GM23338 (cell line): ENCODE measurements at regions not wholly inside any gene's neighbourhood (a gene's known extent, or its start where the extent isn't known, plus 50 kb on each side); places are given as distances from the start of the nearest gene placed in this dataset.

ENCODE experiments used
- ATAC-seq: fragments of 200-7000 bp; cut with Tn5 transposase; 3 replicates; pipeline ENCODE4 v1.9.1; 2020
- DNase-seq: peaks from one replicate; pipeline ENCODE4 v3.0.0-alpha.2; 2015; ENCODE audit warnings: low spot score
- H2AFZ ChIP-seq: fragments of 200-600 bp; sonication (generic); 2 replicates; pipeline ENCODE4 v1.8.0; 2016; ENCODE audit warnings: antibody characterized with exemption, mild to moderate bottlenecking, moderate library complexity
- H3F3A ChIP-seq: fragments of 200-600 bp; sonication (generic); replicated peaks from 2 replicates; pipeline ENCODE4 v1.8.0; 2017; ENCODE audit warnings: antibody characterized with exemption, mixed run types, low read depth
- H3K27ac ChIP-seq: fragments of 200-600 bp; sonication (generic); 2 replicates; pipeline ENCODE4 v1.6.1; 2016; ENCODE audit warnings: low read depth
- H3K27me3 ChIP-seq: fragments of 200-600 bp; sonication (generic); 2 replicates; pipeline ENCODE4 v1.8.0; 2016; ENCODE audit warnings: mild to moderate bottlenecking, mixed run types, moderate library complexity; ENCODE audit not compliant: insufficient read depth
- H3K36me3 ChIP-seq: fragments of 200-600 bp; sonication (generic); 2 replicates; pipeline ENCODE4 v1.8.0; 2016; ENCODE audit warnings: mild to moderate bottlenecking; ENCODE audit not compliant: insufficient read depth
- H3K4me1 ChIP-seq: fragments of 200-600 bp; sonication (generic); 2 replicates; pipeline ENCODE4 v1.8.0; 2016; ENCODE audit warnings: mild to moderate bottlenecking, moderate library complexity; ENCODE audit not compliant: insufficient read depth
- H3K4me2 ChIP-seq: fragments of 200-600 bp; sonication (generic); 2 replicates; pipeline ENCODE4 v1.7.1; 2017; ENCODE audit warnings: mixed run types
- H3K4me3 ChIP-seq: fragments of 200-600 bp; sonication (generic); 2 replicates; pipeline ENCODE4 v1.6.1; 2016; ENCODE audit warnings: mixed run types
- H3K79me2 ChIP-seq: fragments of 200-600 bp; sonication (generic); replicated peaks from 2 replicates; pipeline ENCODE4 v1.8.0; 2017; ENCODE audit warnings: mild to moderate bottlenecking; ENCODE audit not compliant: insufficient read depth
- H3K9me2 ChIP-seq: fragments of 200-600 bp; sonication (generic); 2 replicates; pipeline ENCODE4 v1.8.0; 2017; ENCODE audit not compliant: insufficient read depth
- H4K20me1 ChIP-seq: fragments of 200-600 bp; sonication (generic); replicated peaks from 2 replicates; pipeline ENCODE4 v1.8.0; 2017; ENCODE audit warnings: mild to moderate bottlenecking; ENCODE audit not compliant: insufficient read depth
- H3K27ac Mint-ChIP-seq: 2 replicates; pipeline ENCODE4 v1.8.0; 2020; ENCODE audit warnings: inconsistent platforms, mild to moderate bottlenecking, moderate library complexity, mixed read lengths
- H3K27me3 Mint-ChIP-seq: 3 replicates; pipeline ENCODE4 v1.8.0; 2022; ENCODE audit warnings: low read depth, mild to moderate bottlenecking, moderate library complexity, mixed read lengths, inconsistent platforms; ENCODE audit not compliant: insufficient read depth, poor library complexity
- H3K36me3 Mint-ChIP-seq: 3 replicates; pipeline ENCODE4 v1.8.0; 2021; ENCODE audit warnings: low read depth, mild to moderate bottlenecking, inconsistent platforms, moderate library complexity, mixed read lengths
- H3K4me1 Mint-ChIP-seq: 3 replicates; pipeline ENCODE4 v1.8.0; 2020; ENCODE audit warnings: mild to moderate bottlenecking, inconsistent platforms, mixed read lengths
- H3K4me3 Mint-ChIP-seq: 3 replicates; pipeline ENCODE4 v1.8.0; 2021; ENCODE audit warnings: moderate library complexity, mild to moderate bottlenecking, inconsistent platforms, mixed read lengths
- H3K9me3 Mint-ChIP-seq: 3 replicates; pipeline ENCODE4 v1.8.0; 2020; ENCODE audit warnings: moderate library complexity, mild to moderate bottlenecking, inconsistent platforms, mixed read lengths
- CREB1 ChIP-seq: fragments of 250-450 bp; sonication (Bioruptor Pico); IDR thresholded peaks from 2 replicates; pipeline ENCODE4 v1.5.0; 2020; ENCODE audit warnings: low read depth, mild to moderate bottlenecking, moderate library complexity
- EZH2 ChIP-seq: fragments of 200-600 bp; sonication (generic); IDR thresholded peaks from one replicate; pipeline ENCODE4 v1.8.0; 2017; ENCODE audit warnings: antibody characterized with exemption, mild to moderate bottlenecking, low read depth; ENCODE audit not compliant: unreplicated experiment
- EZH2phosphoT487 ChIP-seq: fragments of 200-600 bp; sonication (generic); IDR thresholded peaks from one replicate; pipeline ENCODE4 v1.8.1; 2018; ENCODE audit warnings: antibody characterized with exemption; ENCODE audit not compliant: unreplicated experiment
- NANOG ChIP-seq: IDR thresholded peaks from 2 replicates; pipeline ENCODE4 v1.6.1; 2016; ENCODE audit warnings: antibody characterized with exemption, borderline replicate concordance
- POLR2AphosphoS5 ChIP-seq: IDR thresholded peaks from 2 replicates; pipeline ENCODE4 v1.6.1; 2016; ENCODE audit warnings: antibody characterized with exemption, low read depth
- ZNF114 ChIP-seq: fragments of 250-450 bp; sonication (Bioruptor Pico); IDR thresholded peaks from 2 replicates; pipeline ENCODE4 v1.5.0; 2020; ENCODE audit warnings: mild to moderate bottlenecking, moderate library complexity
- ZNF331 ChIP-seq: fragments of 250-450 bp; sonication (Bioruptor Pico); IDR thresholded peaks from 2 replicates; pipeline ENCODE4 v1.5.0; 2020; ENCODE audit warnings: low read depth, mild to moderate bottlenecking, moderate library complexity
- TF ChIP-seq, protein P1 (sequence below), 2 experiments: fragments of 200-600 bp in 1 of 2; sonication (generic) in 1 of 2; conservative IDR thresholded peaks; 2 replicates each; pipeline versions ENCODE4 v1.5.1 to v1.6.1; 2016 to 2017; ENCODE audit warnings: antibody characterized with exemption in 2 of 2, low read depth in 2 of 2, mild to moderate bottlenecking in 2 of 2, moderate library complexity in 1 of 2
- TF ChIP-seq, protein P2 (sequence below): IDR thresholded peaks from 2 replicates; pipeline ENCODE4 v1.6.1; 2016; ENCODE audit warnings: antibody characterized with exemption
- TF ChIP-seq, protein P3 (sequence below): IDR thresholded peaks from one replicate; pipeline ENCODE4 v1.6.1; 2018; ENCODE audit warnings: antibody characterized with exemption; ENCODE audit not compliant: unreplicated experiment

DNA sequence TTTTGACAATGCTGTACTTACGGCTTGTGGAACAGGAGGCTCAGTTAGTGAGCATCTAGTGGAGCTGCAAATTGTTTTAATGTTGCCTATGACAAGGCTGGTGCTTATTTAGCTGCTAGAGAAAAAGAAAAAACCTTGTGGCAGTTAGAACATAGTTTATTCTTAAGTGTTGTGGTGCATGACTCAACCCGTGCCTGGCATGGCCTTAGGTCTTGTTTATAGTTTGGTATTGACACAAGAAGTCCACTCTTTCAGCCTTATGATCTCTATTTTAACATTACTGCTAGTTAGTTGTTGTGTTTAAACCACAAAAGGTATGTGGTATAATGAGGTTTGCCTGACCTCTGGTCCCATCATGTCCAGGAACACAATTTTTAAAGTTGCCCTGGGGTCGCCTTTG lies 744.6 kb downstream of the FAM181B start (continued):
- no peak for TF ChIP-seq EZH2phosphoT487

DNA sequence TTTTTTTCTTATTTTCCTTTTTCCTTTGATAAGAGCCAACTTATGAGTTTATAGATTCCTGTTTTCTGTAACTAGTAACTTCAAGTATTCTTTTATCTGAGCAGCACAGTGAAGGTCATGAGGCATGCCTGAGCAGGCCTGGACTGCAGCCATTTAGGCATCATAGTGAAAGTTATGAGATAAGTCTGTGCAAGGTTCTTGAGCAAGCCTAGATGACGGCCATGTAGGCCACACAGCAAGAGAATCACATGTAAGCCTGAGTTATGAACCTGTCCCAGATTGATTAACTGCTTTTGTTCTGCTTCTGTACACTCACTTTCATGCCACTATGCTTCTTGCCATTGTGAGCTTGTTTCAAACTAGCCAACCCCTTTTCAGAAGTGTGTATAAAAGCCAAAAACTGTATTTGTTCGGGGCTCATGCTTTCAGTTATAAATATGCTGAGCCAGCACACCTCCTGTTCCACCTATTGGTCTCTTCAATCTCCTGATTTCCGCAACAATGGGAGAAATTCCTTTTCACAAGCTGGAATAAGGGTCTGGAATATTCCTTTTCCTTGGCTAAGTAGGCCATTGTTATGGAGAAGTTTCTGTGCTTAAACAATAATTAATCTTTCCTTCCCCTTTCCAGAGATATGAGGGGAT lies 745.7 kb downstream of the FAM181B start:
- Histone ChIP-seq H3K4me2 (no peak overlapping the region), H4K20me1 (no peaks in the 10 kb centered on the region), H3K79me2 (no peaks in the 10 kb centered on the region), H3K27me3 (no peaks in the 10 kb centered on the region), H3K4me3 (no peak overlapping the region), H3K9me2 (no peaks in the 10 kb centered on the region), H3K4me1 (no peaks in the 10 kb centered on the region), H3K36me3 (peaks cover 12% of the 10 kb centered on the region; the same call in 1 of the 2 replicates), H3K27ac (no peak overlapping the region), H2AFZ (no peak overlapping the region; the same call in 1 of the 2 replicates), H3F3A (no peaks in the 10 kb centered on the region)
- TF ChIP-seq, protein P1, sequence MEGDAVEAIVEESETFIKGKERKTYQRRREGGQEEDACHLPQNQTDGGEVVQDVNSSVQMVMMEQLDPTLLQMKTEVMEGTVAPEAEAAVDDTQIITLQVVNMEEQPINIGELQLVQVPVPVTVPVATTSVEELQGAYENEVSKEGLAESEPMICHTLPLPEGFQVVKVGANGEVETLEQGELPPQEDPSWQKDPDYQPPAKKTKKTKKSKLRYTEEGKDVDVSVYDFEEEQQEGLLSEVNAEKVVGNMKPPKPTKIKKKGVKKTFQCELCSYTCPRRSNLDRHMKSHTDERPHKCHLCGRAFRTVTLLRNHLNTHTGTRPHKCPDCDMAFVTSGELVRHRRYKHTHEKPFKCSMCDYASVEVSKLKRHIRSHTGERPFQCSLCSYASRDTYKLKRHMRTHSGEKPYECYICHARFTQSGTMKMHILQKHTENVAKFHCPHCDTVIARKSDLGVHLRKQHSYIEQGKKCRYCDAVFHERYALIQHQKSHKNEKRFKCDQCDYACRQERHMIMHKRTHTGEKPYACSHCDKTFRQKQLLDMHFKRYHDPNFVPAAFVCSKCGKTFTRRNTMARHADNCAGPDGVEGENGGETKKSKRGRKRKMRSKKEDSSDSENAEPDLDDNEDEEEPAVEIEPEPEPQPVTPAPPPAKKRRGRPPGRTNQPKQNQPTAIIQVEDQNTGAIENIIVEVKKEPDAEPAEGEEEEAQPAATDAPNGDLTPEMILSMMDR (conservative IDR thresholded peaks at IDR 0.05; ENCODE audit: low read depth in 2 of 2) = no peak
- TF ChIP-seq, protein P2, sequence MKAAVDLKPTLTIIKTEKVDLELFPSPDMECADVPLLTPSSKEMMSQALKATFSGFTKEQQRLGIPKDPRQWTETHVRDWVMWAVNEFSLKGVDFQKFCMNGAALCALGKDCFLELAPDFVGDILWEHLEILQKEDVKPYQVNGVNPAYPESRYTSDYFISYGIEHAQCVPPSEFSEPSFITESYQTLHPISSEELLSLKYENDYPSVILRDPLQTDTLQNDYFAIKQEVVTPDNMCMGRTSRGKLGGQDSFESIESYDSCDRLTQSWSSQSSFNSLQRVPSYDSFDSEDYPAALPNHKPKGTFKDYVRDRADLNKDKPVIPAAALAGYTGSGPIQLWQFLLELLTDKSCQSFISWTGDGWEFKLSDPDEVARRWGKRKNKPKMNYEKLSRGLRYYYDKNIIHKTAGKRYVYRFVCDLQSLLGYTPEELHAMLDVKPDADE = no peak
- no peak for TF ChIP-seq ZNF331 (CRISPR knock-in tag)
- H3K4me3 Mint-ChIP-seq = no peak overlapping the region
- H3K4me1 Mint-ChIP-seq = 0 out of 3 replicates have a peak, but pooled peaks cover 4% of the 10 kb centered on the region
- peaks cover 39% of the 10 kb centered on the region for H3K36me3 Mint-ChIP-seq
- DNase-seq (no peak), ATAC-seq (no peak)
- H3K27me3 Mint-ChIP-seq = no peaks in the 10 kb centered on the region
- peak overlapping the region; percentile 44; the same call in 1 of the 2 replicates for H3K27ac Mint-ChIP-seq
- peaks cover 51% of the 10 kb centered on the region for H3K9me3 Mint-ChIP-seq

DNA sequence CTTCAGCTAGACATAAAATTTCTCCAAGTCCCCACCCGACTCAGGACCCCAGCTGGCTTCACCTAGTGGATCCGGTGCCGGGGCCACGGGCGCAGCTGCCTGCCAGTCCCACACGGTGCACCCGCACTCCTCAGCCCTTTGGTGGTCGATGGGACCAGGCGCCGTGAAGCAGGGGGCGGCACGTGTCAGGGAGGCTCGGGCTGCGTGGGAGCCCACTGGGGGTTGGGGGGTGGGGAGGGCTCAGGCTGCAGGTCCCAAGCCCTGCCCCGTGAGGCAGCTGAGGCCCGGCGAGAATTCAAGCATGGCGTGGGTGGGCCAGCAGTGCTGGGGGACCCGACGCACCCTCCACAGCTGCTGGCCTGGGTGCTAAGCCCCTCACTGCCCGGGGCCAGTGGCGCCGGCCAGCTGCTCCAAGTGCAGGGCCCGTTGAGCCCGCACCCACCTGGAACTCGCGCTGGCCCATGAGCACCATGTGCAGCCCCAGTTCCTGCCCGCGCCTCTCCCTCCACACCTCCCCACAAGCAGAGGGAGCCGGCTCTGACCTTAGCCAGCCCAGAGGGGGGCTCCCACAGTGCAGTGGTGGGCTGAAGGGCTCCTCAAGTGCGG lies 747.0 kb downstream of the FAM181B start:
- Mint-ChIP-seq H3K27ac (no peak overlapping the region), H3K9me3 (peaks cover 50% of the 10 kb centered on the region), H3K27me3 (no peaks in the 10 kb centered on the region), H3K4me3 (no peak overlapping the region), H3K4me1 (0 out of 3 replicates have a peak, but pooled peaks cover 4% of the 10 kb centered on the region), H3K36me3 (peaks cover 39% of the 10 kb centered on the region)
- peaks cover 12% of the 10 kb centered on the region; the same call in 1 of the 2 replicates for H3K36me3 ChIP-seq
- ATAC-seq (no peak), DNase-seq (no peak)
- no peak overlapping the region for H2AFZ ChIP-seq
- no peak overlapping the region for H3K4me3 ChIP-seq
- no peaks in the 10 kb centered on the region for H3K79me2 ChIP-seq
- H3K27me3 ChIP-seq = no peaks in the 10 kb centered on the region
- TF ChIP-seq ZNF114 (CRISPR knock-in tag) (no peak), CREB1 (no peak), EZH2 (no peak), EZH2phosphoT487 (no peak), POLR2AphosphoS5 (no peak), NANOG (no peak), ZNF331 (CRISPR knock-in tag) (no peak)
- TF ChIP-seq, protein P3, sequence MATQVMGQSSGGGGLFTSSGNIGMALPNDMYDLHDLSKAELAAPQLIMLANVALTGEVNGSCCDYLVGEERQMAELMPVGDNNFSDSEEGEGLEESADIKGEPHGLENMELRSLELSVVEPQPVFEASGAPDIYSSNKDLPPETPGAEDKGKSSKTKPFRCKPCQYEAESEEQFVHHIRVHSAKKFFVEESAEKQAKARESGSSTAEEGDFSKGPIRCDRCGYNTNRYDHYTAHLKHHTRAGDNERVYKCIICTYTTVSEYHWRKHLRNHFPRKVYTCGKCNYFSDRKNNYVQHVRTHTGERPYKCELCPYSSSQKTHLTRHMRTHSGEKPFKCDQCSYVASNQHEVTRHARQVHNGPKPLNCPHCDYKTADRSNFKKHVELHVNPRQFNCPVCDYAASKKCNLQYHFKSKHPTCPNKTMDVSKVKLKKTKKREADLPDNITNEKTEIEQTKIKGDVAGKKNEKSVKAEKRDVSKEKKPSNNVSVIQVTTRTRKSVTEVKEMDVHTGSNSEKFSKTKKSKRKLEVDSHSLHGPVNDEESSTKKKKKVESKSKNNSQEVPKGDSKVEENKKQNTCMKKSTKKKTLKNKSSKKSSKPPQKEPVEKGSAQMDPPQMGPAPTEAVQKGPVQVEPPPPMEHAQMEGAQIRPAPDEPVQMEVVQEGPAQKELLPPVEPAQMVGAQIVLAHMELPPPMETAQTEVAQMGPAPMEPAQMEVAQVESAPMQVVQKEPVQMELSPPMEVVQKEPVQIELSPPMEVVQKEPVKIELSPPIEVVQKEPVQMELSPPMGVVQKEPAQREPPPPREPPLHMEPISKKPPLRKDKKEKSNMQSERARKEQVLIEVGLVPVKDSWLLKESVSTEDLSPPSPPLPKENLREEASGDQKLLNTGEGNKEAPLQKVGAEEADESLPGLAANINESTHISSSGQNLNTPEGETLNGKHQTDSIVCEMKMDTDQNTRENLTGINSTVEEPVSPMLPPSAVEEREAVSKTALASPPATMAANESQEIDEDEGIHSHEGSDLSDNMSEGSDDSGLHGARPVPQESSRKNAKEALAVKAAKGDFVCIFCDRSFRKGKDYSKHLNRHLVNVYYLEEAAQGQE = no peak
- TF ChIP-seq, protein P2 = no peak
- H4K20me1 ChIP-seq = no peaks in the 10 kb centered on the region
- H3K9me2 ChIP-seq = no peaks in the 10 kb centered on the region
- H3F3A ChIP-seq = no peaks in the 10 kb centered on the region
- H3K4me1 ChIP-seq = no peaks in the 10 kb centered on the region
- H3K27ac ChIP-seq = no peak overlapping the region
- H3K4me2 ChIP-seq = no peak overlapping the region
